Ovary (tissue), 7 donors: ENCODE measurements at regions not wholly inside any gene's neighbourhood (a gene's known extent, or its start where the extent isn't known, plus 50 kb on each side); places are given as distances from the start of the nearest gene placed in this dataset.

Experiments used
- DNase-seq, 5 donors: peaks; one replicate each; pipeline ENCODE4 v3.0.0-alpha.2; 2019 to 2020
- H3K27ac ChIP-seq, 2 donors: fragments of 200-600 bp; one replicate each; pipeline versions ENCODE4 v1.5.1 to v1.8.0; 2019 to 2022
- H3K27me3 ChIP-seq: fragments of 200-600 bp; one replicate; pipeline ENCODE4 v1.8.0; 2022
- H3K36me3 ChIP-seq: fragments of 200-600 bp; sonication (generic); one replicate; pipeline ENCODE4 v1.5.1; 2019
- H3K4me1 ChIP-seq: one replicate; pipeline ENCODE4 v1.8.1; 2013; ENCODE audit warnings: mild to moderate bottlenecking, moderate library complexity; ENCODE audit not compliant: insufficient read depth
- H3K4me3 ChIP-seq: fragments of 200-600 bp; sonication (generic); one replicate; pipeline ENCODE4 v1.5.1; 2017
- H3K9me3 ChIP-seq, 2 donors: fragments of 200-600 bp in 1 of 2; sonication (generic) in 1 of 2; one replicate each; pipeline versions ENCODE4 v1.5.1 to v1.8.1; 2013 to 2019; ENCODE audit warnings: mild to moderate bottlenecking in 1 of 2, moderate library complexity in 1 of 2
- EP300 ChIP-seq: sonication (generic); formaldehyde crosslinking; IDR thresholded peaks from one replicate; pipeline ENCODE4 v1.6.1; 2017; ENCODE audit warnings: antibody characterized with exemption
- POLR2A ChIP-seq: fragments of 450-650 bp; IDR thresholded peaks from one replicate; pipeline ENCODE4 v1.6.1; 2017; ENCODE audit warnings: antibody characterized with exemption, mild to moderate bottlenecking, moderate library complexity
- WGBS, 3 donors: extraction: QIAGEN DNeasy Blood & Tissue Kit in 1 of 3; methylation state at CpG; one replicate each; pipeline versions ENCODE4 v1.1.5 to v1.1.7; 2013 to 2017; 5-methylcytosine and 5-hydroxymethylcytosine counted together
- intact Hi-C, 4 donors: fragments of 100-400 bp; cut with DNase I; formaldehyde crosslinking; loops; one replicate each; pipeline versions ENCODE4 v1.11.0 to v1.15.1; 2022 to 2023
- TF ChIP-seq, protein P1 (sequence below), 3 donors: fragments of 450-650 bp in 2 of 3; fragments of 200-600 bp in 1 of 3; IDR thresholded peaks; one replicate each; pipeline versions ENCODE4 v1.5.1 to v1.8.0; 2016 to 2022; ENCODE audit warnings: antibody characterized with exemption in 3 of 3, mild to moderate bottlenecking in 1 of 3
- donor health status: DM: no; HTN: no; CAD: no; lungs with moderate emphysema.
- donor health status: DM: no; HTN: no; CAD: no.
- donor health status: Bipolar disorder and iron deficiency.
- donor health status: DM: no; HTN: no; CAD: no.
- donor health status: DM: yes; HTN: yes; CAD: no.

- Histone ChIP-seq H3K36me3 (no peaks in the 10 kb centered on the region), H3K9me3 (no peaks in the 10 kb centered on the region), H3K4me1 (no peaks in the 10 kb centered on the region), H3K4me3 (no peak overlapping the region), H3K27me3 (no peaks in the 10 kb centered on the region), H3K27ac (no peak overlapping the region)
- WGBS, 3 donors, result 96 to 99% (median 98%) methylated on average over 2 of the region's 2 CpGs
- no peak for TF ChIP-seq POLR2A
- no peak for TF ChIP-seq EP300
- TF ChIP-seq, protein P1, sequence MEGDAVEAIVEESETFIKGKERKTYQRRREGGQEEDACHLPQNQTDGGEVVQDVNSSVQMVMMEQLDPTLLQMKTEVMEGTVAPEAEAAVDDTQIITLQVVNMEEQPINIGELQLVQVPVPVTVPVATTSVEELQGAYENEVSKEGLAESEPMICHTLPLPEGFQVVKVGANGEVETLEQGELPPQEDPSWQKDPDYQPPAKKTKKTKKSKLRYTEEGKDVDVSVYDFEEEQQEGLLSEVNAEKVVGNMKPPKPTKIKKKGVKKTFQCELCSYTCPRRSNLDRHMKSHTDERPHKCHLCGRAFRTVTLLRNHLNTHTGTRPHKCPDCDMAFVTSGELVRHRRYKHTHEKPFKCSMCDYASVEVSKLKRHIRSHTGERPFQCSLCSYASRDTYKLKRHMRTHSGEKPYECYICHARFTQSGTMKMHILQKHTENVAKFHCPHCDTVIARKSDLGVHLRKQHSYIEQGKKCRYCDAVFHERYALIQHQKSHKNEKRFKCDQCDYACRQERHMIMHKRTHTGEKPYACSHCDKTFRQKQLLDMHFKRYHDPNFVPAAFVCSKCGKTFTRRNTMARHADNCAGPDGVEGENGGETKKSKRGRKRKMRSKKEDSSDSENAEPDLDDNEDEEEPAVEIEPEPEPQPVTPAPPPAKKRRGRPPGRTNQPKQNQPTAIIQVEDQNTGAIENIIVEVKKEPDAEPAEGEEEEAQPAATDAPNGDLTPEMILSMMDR (IDR thresholded peaks at IDR 0.05), result no peak
- intact Hi-C loops, result no loop called here
- DNase-seq, result no peak
Measured at GRCh38 chr2:221973902-221974301, 324.9 kb downstream of the PAX3 start.

DNA sequence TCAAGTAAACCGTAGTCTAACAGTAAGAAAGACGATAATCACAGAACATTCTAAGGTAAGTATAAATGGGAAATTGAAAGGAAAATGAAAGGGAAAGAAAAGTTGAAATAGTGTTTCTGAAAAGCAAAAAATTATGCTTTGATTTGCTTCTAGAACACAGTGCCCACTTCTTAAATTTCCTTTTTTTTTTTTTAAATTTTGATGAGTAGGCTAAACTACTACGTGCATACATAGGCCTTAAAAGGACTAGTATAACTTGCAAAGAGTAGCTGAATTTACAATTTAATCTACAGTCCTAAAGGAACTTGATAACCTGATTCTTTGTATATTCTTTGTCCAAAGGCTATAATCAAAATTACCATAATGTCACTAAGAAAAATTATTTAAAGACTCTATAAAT lies 325.3 kb downstream of the PAX3 start:
- TF ChIP-seq, protein P1 (IDR thresholded peaks at IDR 0.05), result no peak
- TF ChIP-seq POLR2A (no peak), EP300 (no peak)
- H3K9me3 ChIP-seq, result no peaks in the 10 kb centered on the region
- H3K27me3 ChIP-seq, result no peaks in the 10 kb centered on the region
- intact Hi-C loops, result no loop called here
- no peaks in the 10 kb centered on the region for H3K4me1 ChIP-seq
- H3K36me3 ChIP-seq, result no peaks in the 10 kb centered on the region
- DNase-seq, result no peak
- H3K27ac ChIP-seq, result no peak overlapping the region
- 94 to 96% (median 94%) methylated on average over 3 of the region's 3 CpGs for WGBS, 3 donors
- no peak overlapping the region for H3K4me3 ChIP-seq

DNA sequence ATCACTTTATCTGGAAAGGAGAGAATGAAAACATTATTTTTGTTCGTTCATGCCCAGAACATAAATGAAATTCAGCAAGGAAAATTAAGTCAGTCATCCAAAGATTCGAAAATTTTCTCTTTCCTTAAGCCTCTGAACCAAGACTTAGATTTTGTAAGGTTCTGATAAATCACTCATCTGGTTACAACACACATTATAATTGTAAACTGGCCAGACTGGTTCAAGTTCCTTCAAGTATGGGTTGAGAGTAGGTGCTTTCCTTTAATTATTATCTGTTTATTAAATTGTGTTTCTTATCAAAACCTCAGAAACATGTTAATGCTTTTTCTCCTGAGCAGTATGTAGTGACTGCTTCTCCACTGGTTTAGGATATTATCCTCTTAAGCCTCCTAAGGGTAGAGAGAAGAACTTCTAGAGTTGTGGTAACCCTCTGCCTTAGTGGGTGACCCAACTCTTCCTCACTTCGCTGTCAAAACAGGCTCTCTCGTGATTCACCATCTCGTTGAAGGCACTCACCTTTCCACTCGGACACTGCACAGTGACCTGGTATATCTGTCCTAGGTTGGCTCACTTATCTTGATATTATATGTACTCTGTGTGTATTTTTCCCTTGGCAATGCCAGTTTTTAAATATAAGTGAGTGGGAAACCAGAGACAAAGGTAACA lies 325.9 kb downstream of the PAX3 start:
- WGBS, 3 donors, result 82 to 91% (median 83%) methylated on average over 6 of the region's 6 CpGs
- Histone ChIP-seq H3K4me3 (no peak overlapping the region), H3K9me3 (no peaks in the 10 kb centered on the region), H3K4me1 (no peaks in the 10 kb centered on the region), H3K27me3 (no peaks in the 10 kb centered on the region), H3K27ac (no peak overlapping the region), H3K36me3 (no peaks in the 10 kb centered on the region)
- no peak for DNase-seq
- intact Hi-C loops, result no loop called here
- TF ChIP-seq EP300, result no peak
- TF ChIP-seq, protein P1 (IDR thresholded peaks at IDR 0.05), result no peak
- no peak for TF ChIP-seq POLR2A

DNA sequence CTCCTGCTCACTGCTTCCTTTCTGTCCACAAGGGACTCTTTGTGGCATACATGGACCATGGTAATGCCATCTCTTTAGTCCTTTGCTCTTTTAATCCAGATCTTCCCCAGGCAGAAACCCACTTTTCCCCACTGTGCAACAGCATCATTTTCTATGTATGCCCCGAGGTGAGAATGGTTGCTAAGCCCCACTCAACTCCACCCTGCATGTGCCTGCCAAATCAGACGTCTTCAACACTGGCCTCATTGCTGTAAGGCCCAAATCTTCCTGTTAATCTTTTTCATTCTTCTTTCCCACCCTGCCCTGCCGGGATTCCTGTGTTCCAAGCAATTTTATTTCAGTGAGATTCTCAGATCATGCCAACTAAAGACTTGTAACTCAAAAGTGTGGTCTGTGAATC lies 328.4 kb downstream of the PAX3 start:
- TF ChIP-seq EP300, result no peak
- TF ChIP-seq, protein P1 (IDR thresholded peaks at IDR 0.05), result no peak
- no peak for TF ChIP-seq POLR2A
- Histone ChIP-seq H3K4me1 (no peaks in the 10 kb centered on the region), H3K9me3 (no peaks in the 10 kb centered on the region), H3K4me3 (no peak overlapping the region), H3K27me3 (no peaks in the 10 kb centered on the region), H3K27ac (no peak overlapping the region), H3K36me3 (no peaks in the 10 kb centered on the region)
- WGBS, 3 donors, result 53 to 68% (median 63%) methylated on average over 3 of the region's 3 CpGs
- no peak for DNase-seq
- intact Hi-C loops, result no loop called here
